ENCODE measurements at regions not wholly inside any gene's neighbourhood (a gene's known extent, or its start where the extent isn't known, plus 50 kb on each side); places are given as distances from the start of the nearest gene placed in this dataset.

- no TSS peak for BruUV-seq (replicated peaks)
- H3K27me3 Mint-ChIP-seq (ENCODE audit: insufficient read depth, unreplicated experiment), result no peaks in the 10 kb centered on the region
- intact Hi-C loops (cut with micrococcal nuclease; ENCODE audit: unreplicated experiment), result no loop called here
- H3K36me3 Mint-ChIP-seq (ENCODE audit: insufficient read depth, unreplicated experiment), result no peaks in the 10 kb centered on the region
- ChIA-PET POLR2A (no interaction called here), CTCF (no interaction called here)
- H3K4me1 ChIP-seq, result no peaks in the 10 kb centered on the region
- H3K9me3 ChIP-seq, result no peaks in the 10 kb centered on the region
- no peak overlapping the region for H3K27ac Mint-ChIP-seq (ENCODE audit: unreplicated experiment)
- no peak for DNase-seq
- no peaks in the 10 kb centered on the region for H3K36me3 ChIP-seq (ENCODE audit: control insufficient read depth, insufficient read depth, low read length)
- no peak overlapping the region for H3K4me3 Mint-ChIP-seq (ENCODE audit: unreplicated experiment)
- no peak overlapping the region for H3K4me3 ChIP-seq (ENCODE audit: low read depth, low read length)
- TF ChIP-seq CTCF (IDR thresholded peaks at IDR 0.05; ENCODE audit: insufficient read depth in 1 of 2, low read depth in 1 of 2, low read length in 1 of 2, severe bottlenecking in 1 of 2, unreplicated experiment in 1 of 2), result no peak
- H3K4me1 Mint-ChIP-seq (ENCODE audit: low read depth, unreplicated experiment), result no peaks in the 10 kb centered on the region
- no peaks in the 10 kb centered on the region for H3K9me3 Mint-ChIP-seq (ENCODE audit: unreplicated experiment)
- no peaks in the 10 kb centered on the region for H3K27me3 ChIP-seq (replicated peaks; ENCODE audit: control insufficient read depth, insufficient read depth, low read length)
Observed at GRCh38 chr2:185891403-185891802, 152.8 kb downstream of the FSIP2 start.

GRCh38 chr2:185891804-185892411 lies 153.3 kb downstream of the FSIP2 start:
- Histone ChIP-seq H3K4me3 (ENCODE audit: low read depth, low read length) (no peak overlapping the region), H3K9me3 (no peaks in the 10 kb centered on the region), H3K36me3 (ENCODE audit: control insufficient read depth, insufficient read depth, low read length) (no peaks in the 10 kb centered on the region), H3K4me1 (no peaks in the 10 kb centered on the region), H3K27me3 (replicated peaks; ENCODE audit: control insufficient read depth, insufficient read depth, low read length) (no peaks in the 10 kb centered on the region)
- intact Hi-C loops (cut with micrococcal nuclease; ENCODE audit: unreplicated experiment), result no loop called here
- H3K4me1 Mint-ChIP-seq (ENCODE audit: low read depth, unreplicated experiment), result no peaks in the 10 kb centered on the region
- POLR2A ChIA-PET, result no interaction called here
- H3K36me3 Mint-ChIP-seq (ENCODE audit: insufficient read depth, unreplicated experiment), result no peaks in the 10 kb centered on the region
- no peak for DNase-seq
- no peak for TF ChIP-seq CTCF (IDR thresholded peaks at IDR 0.05; ENCODE audit: insufficient read depth in 1 of 2, low read depth in 1 of 2, low read length in 1 of 2, severe bottlenecking in 1 of 2, unreplicated experiment in 1 of 2)
- no peak overlapping the region for H3K4me3 Mint-ChIP-seq (ENCODE audit: unreplicated experiment)
- no TSS peak for BruUV-seq (replicated peaks)
- CTCF ChIA-PET, result no interaction called here
- no peak overlapping the region for H3K27ac Mint-ChIP-seq (ENCODE audit: unreplicated experiment)
- no peaks in the 10 kb centered on the region for H3K9me3 Mint-ChIP-seq (ENCODE audit: unreplicated experiment)
- H3K27me3 Mint-ChIP-seq (ENCODE audit: insufficient read depth, unreplicated experiment), result no peaks in the 10 kb centered on the region

- no peaks in the 10 kb centered on the region for H3K4me1 ChIP-seq
- H3K4me3 Mint-ChIP-seq (ENCODE audit: unreplicated experiment), result no peak overlapping the region
Observed at GRCh38 chr2:185892484-185892883, 153.9 kb downstream of the FSIP2 start.

More at GRCh38 chr2:185892484-185892883, 153.9 kb downstream of the FSIP2 start:
- Histone ChIP-seq H3K27me3 (replicated peaks; ENCODE audit: control insufficient read depth, insufficient read depth, low read length) (no peaks in the 10 kb centered on the region), H3K9me3 (no peaks in the 10 kb centered on the region), H3K4me3 (ENCODE audit: low read depth, low read length) (no peak overlapping the region), H3K36me3 (ENCODE audit: control insufficient read depth, insufficient read depth, low read length) (no peaks in the 10 kb centered on the region)
- Mint-ChIP-seq H3K27me3 (ENCODE audit: insufficient read depth, unreplicated experiment) (no peaks in the 10 kb centered on the region), H3K9me3 (ENCODE audit: unreplicated experiment) (no peaks in the 10 kb centered on the region), H3K36me3 (ENCODE audit: insufficient read depth, unreplicated experiment) (no peaks in the 10 kb centered on the region), H3K4me1 (ENCODE audit: low read depth, unreplicated experiment) (no peaks in the 10 kb centered on the region), H3K27ac (ENCODE audit: unreplicated experiment) (no peak overlapping the region)
- no peak for TF ChIP-seq CTCF (IDR thresholded peaks at IDR 0.05; ENCODE audit: insufficient read depth in 1 of 2, low read depth in 1 of 2, low read length in 1 of 2, severe bottlenecking in 1 of 2, unreplicated experiment in 1 of 2)
- POLR2A ChIA-PET, result no interaction called here
- intact Hi-C loops (cut with micrococcal nuclease; ENCODE audit: unreplicated experiment), result no loop called here
- CTCF ChIA-PET, result no interaction called here
- DNase-seq, result no peak
- BruUV-seq (replicated peaks), result no TSS peak
